WTC11 (cell line): ENCODE measurements at regions not wholly inside any gene's neighbourhood (a gene's known extent, or its start where the extent isn't known, plus 50 kb on each side); places are given as distances from the start of the nearest gene placed in this dataset.

Source experiments
- ATAC-seq: fragments of 200-7000 bp; cut with Tn5 transposase; 2 replicates; pipeline ENCODE4 v1.10.0; 2021; ENCODE audit warnings: mild to moderate bottlenecking, moderate library complexity
- CTCF ChIA-PET: fragments of 300-600 bp; sonication (Branson Sonifier 250); formaldehyde crosslinking; loops from one replicate; lab custom pipeline; 2021; ENCODE audit warnings: antibody characterized with exemption; lab: Charles Lee
- POLR2A ChIA-PET: fragments of 350-600 bp; sonication (Branson Sonifier 250); formaldehyde crosslinking; loops from one replicate; lab custom pipeline; 2021; ENCODE audit warnings: antibody characterized with exemption; lab: Charles Lee
- DNase-seq: peaks from one replicate; pipeline ENCODE4 v3.0.0; 2021; ENCODE audit warnings: low spot score
- H3K27ac Mint-ChIP-seq: 2 replicates; pipeline ENCODE4 v1.8.0; 2021; ENCODE audit warnings: mixed read lengths
- H3K27me3 Mint-ChIP-seq: 2 replicates; pipeline ENCODE4 v1.8.0; 2021; ENCODE audit warnings: low read depth, mild to moderate bottlenecking, moderate library complexity, mixed read lengths
- H3K36me3 Mint-ChIP-seq: 2 replicates; pipeline ENCODE4 v1.8.0; 2021; ENCODE audit warnings: mixed read lengths
- H3K4me1 Mint-ChIP-seq: 2 replicates; pipeline ENCODE4 v1.8.0; 2022; ENCODE audit warnings: mixed read lengths
- H3K4me3 Mint-ChIP-seq: 2 replicates; pipeline ENCODE4 v1.8.0; 2021; ENCODE audit warnings: mild to moderate bottlenecking, moderate library complexity, mixed read lengths
- H3K9me3 Mint-ChIP-seq: 2 replicates; pipeline ENCODE4 v1.8.0; 2021; ENCODE audit warnings: mixed read lengths
- CREB1 ChIP-seq: sonication (generic); formaldehyde crosslinking; IDR thresholded peaks from 2 replicates; pipeline ENCODE4 v1.8.0; 2023; ENCODE audit warnings: mild to moderate bottlenecking, missing genetic modification reagents
- EMX1 ChIP-seq: fragments of 250-450 bp; sonication (Bioruptor Pico); IDR thresholded peaks from 2 replicates; pipeline ENCODE4 v1.8.0; 2021; ENCODE audit warnings: mild to moderate bottlenecking
- ETV6 ChIP-seq: sonication (generic); formaldehyde crosslinking; IDR thresholded peaks from 2 replicates; pipeline ENCODE4 v1.8.1; 2022; ENCODE audit warnings: mild to moderate bottlenecking, missing genetic modification reagents
- FOXJ3 ChIP-seq: sonication (generic); formaldehyde crosslinking; IDR thresholded peaks from 2 replicates; pipeline ENCODE4 v1.9.0; 2021; ENCODE audit warnings: missing genetic modification reagents, mild to moderate bottlenecking, borderline replicate concordance
- HMGA2 ChIP-seq: fragments of 250-450 bp; sonication (Bioruptor Pico); IDR thresholded peaks from 2 replicates; pipeline ENCODE4 v1.4.0; 2021; ENCODE audit warnings: mild to moderate bottlenecking, moderate library complexity
- JUN ChIP-seq: sonication (generic); formaldehyde crosslinking; IDR thresholded peaks from 2 replicates; pipeline ENCODE4 v1.8.0; 2023; ENCODE audit warnings: mild to moderate bottlenecking, missing genetic modification reagents
- MYBL2 ChIP-seq: sonication (generic); formaldehyde crosslinking; IDR thresholded peaks from 2 replicates; pipeline ENCODE4 v1.8.1; 2023; ENCODE audit warnings: mild to moderate bottlenecking, moderate library complexity, missing genetic modification reagents
- NFATC4 ChIP-seq: fragments of 250-450 bp; sonication (Bioruptor Pico); IDR thresholded peaks from 2 replicates; pipeline ENCODE4 v1.9.0; 2021; ENCODE audit warnings: mild to moderate bottlenecking
- NFYB ChIP-seq: sonication (generic); formaldehyde crosslinking; conservative IDR thresholded peaks from 2 replicates; pipeline ENCODE4 v1.8.0; 2022; ENCODE audit warnings: low read depth, missing genetic modification reagents
- NR2C2 ChIP-seq: sonication (generic); formaldehyde crosslinking; IDR thresholded peaks from 2 replicates; pipeline ENCODE4 v1.8.0; 2022; ENCODE audit warnings: mild to moderate bottlenecking, missing genetic modification reagents
- OVOL2 ChIP-seq: fragments of 250-450 bp; sonication (Bioruptor Pico); IDR thresholded peaks from 2 replicates; pipeline ENCODE4 v1.9.0; 2021; ENCODE audit warnings: mild to moderate bottlenecking, borderline replicate concordance
- PRDM15 ChIP-seq: sonication (generic); formaldehyde crosslinking; IDR thresholded peaks from 2 replicates; pipeline ENCODE4 v1.8.0; 2022; ENCODE audit warnings: missing genetic modification reagents
- PRRX2 ChIP-seq: fragments of 250-450 bp; sonication (Bioruptor Pico); IDR thresholded peaks from 2 replicates; pipeline ENCODE4 v1.8.0; 2021; ENCODE audit warnings: mild to moderate bottlenecking
- RELA ChIP-seq: sonication (generic); formaldehyde crosslinking; IDR thresholded peaks from 2 replicates; pipeline ENCODE4 v1.8.1; 2022; ENCODE audit warnings: missing genetic modification reagents, mild to moderate bottlenecking, borderline replicate concordance
- SMAD4 ChIP-seq: sonication (generic); formaldehyde crosslinking; IDR thresholded peaks from 2 replicates; pipeline ENCODE4 v1.8.0; 2022; ENCODE audit warnings: mild to moderate bottlenecking, missing genetic modification reagents
- TEAD4 ChIP-seq: sonication (generic); formaldehyde crosslinking; IDR thresholded peaks from 2 replicates; pipeline ENCODE4 v1.8.0; 2022; ENCODE audit warnings: mild to moderate bottlenecking, missing genetic modification reagents
- ZSCAN18 ChIP-seq: fragments of 250-450 bp; sonication (Bioruptor Pico); IDR thresholded peaks from 2 replicates; pipeline ENCODE4 v2.1.2; 2022; ENCODE audit warnings: mild to moderate bottlenecking, moderate library complexity
- TF ChIP-seq, protein P1 (sequence below): sonication (generic); formaldehyde crosslinking; IDR thresholded peaks from 2 replicates; pipeline ENCODE4 v1.8.1; 2023; ENCODE audit warnings: mild to moderate bottlenecking, missing genetic modification reagents, moderate library complexity
- TF ChIP-seq, protein P2 (sequence below): sonication (generic); formaldehyde crosslinking; IDR thresholded peaks from 2 replicates; pipeline ENCODE4 v1.8.0; 2023; ENCODE audit warnings: missing genetic modification reagents
- TF ChIP-seq, protein P3 (sequence below): sonication (generic); formaldehyde crosslinking; IDR thresholded peaks from 2 replicates; pipeline ENCODE4 v1.8.1; 2022; ENCODE audit warnings: missing genetic modification reagents, borderline replicate concordance

- no peak for TF ChIP-seq ZSCAN18
- no peak for TF ChIP-seq OVOL2
- TF ChIP-seq PRRX2 (CRISPR knock-in tag): no peak
- TF ChIP-seq, protein P1, sequence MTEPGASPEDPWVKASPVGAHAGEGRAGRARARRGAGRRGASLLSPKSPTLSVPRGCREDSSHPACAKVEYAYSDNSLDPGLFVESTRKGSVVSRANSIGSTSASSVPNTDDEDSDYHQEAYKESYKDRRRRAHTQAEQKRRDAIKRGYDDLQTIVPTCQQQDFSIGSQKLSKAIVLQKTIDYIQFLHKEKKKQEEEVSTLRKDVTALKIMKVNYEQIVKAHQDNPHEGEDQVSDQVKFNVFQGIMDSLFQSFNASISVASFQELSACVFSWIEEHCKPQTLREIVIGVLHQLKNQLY (CRISPR knock-in tag): no peak
These were observed 75.7 kb upstream of the NECTIN1 start (continued) for GRCh38 chr11:119804698-119805097.

DNA sequence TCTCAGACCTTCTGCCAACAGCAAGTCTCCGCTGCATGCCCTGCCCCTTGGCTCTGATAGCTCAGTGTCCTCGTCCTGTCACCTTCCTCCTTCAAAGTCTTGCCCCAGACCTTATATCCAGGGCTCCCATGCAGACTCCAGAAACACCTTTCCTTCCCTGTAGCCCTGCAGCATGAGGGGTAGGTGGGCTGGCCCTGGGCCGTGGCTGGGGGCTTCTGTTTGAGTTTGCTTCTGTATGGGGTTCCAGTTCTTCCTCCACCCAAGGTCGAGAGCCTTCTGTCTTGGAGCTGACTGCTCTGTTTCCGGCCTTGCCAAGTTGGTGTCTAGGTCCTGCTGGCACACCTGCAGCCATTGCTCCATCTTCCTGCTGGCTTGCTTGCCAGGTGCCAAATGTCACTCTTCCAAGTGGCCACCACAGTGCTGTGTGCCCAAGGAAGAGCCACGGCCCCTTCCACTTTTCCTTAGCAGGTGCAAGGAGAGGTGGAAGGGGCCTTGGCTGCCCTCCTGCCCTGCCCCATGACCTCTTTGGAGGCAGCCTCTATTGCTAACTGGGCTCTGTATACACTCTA lies 74.8 kb upstream of the NECTIN1 start:
- Mint-ChIP-seq H3K36me3 (no peaks in the 10 kb centered on the region), H3K4me3 (no peak overlapping the region), H3K27me3 (peaks cover 16% of the 10 kb centered on the region), H3K27ac (no peak overlapping the region), H3K9me3 (no peaks in the 10 kb centered on the region), H3K4me1 (peaks cover 4% of the 10 kb centered on the region; the same call in 1 of the 2 replicates)
- TF ChIP-seq ZSCAN18 (no peak), ETV6 (CRISPR knock-in tag) (no peak), NFYB (CRISPR knock-in tag) (no peak), NFATC4 (CRISPR knock-in tag) (no peak), HMGA2 (CRISPR knock-in tag) (no peak), SMAD4 (CRISPR knock-in tag) (no peak), FOXJ3 (no peak)
- TF ChIP-seq, protein P2, sequence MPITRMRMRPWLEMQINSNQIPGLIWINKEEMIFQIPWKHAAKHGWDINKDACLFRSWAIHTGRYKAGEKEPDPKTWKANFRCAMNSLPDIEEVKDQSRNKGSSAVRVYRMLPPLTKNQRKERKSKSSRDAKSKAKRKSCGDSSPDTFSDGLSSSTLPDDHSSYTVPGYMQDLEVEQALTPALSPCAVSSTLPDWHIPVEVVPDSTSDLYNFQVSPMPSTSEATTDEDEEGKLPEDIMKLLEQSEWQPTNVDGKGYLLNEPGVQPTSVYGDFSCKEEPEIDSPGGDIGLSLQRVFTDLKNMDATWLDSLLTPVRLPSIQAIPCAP (CRISPR knock-in tag): no peak
- POLR2A ChIA-PET: no interaction called here
- CTCF ChIA-PET: interaction anchor here (1.4 to 1.6 kb wide), 2 partner anchors 9 to 13 kb away, joined by 3 to 7 read pairs; no protein-coding TSS in a partner anchor
- ATAC-seq: no peak
- DNase-seq: no peak

GRCh38 chr11:119803139-119803538 lies 74.1 kb upstream of the NECTIN1 start:
- ATAC-seq (no peak), DNase-seq (no peak)
- TF ChIP-seq EMX1 (CRISPR knock-in tag): no peak
- TF ChIP-seq RELA: no peak
- TF ChIP-seq SMAD4 (CRISPR knock-in tag): no peak
- TF ChIP-seq NR2C2 (CRISPR knock-in tag): no peak
- no peak for TF ChIP-seq TEAD4 (CRISPR knock-in tag)
- no peak for TF ChIP-seq MYBL2 (CRISPR knock-in tag)
- no peak for TF ChIP-seq CREB1
- H3K27ac Mint-ChIP-seq: no peak overlapping the region
- ChIA-PET POLR2A (no interaction called here), CTCF (interaction anchor here (1.6 kb wide), 1 partner anchor 9 kb away, joined by 7 read pairs; no protein-coding TSS in a partner anchor)
- no peak overlapping the region for H3K4me3 Mint-ChIP-seq
- peaks cover 22% of the 10 kb centered on the region for H3K27me3 Mint-ChIP-seq
- peaks cover 6% of the 10 kb centered on the region for H3K4me1 Mint-ChIP-seq
- H3K36me3 Mint-ChIP-seq: no peaks in the 10 kb centered on the region
- H3K9me3 Mint-ChIP-seq: no peaks in the 10 kb centered on the region

GRCh38 chr11:119802670-119803069 lies 73.7 kb upstream of the NECTIN1 start:
- CTCF ChIA-PET: interaction anchor here (1.6 kb wide), 1 partner anchor 8 kb away, joined by 7 read pairs; no protein-coding TSS in a partner anchor
- POLR2A ChIA-PET: no interaction called here
- ATAC-seq (no peak), DNase-seq (no peak)
- H3K4me3 Mint-ChIP-seq: no peak overlapping the region
- H3K27me3 Mint-ChIP-seq: peaks cover 27% of the 10 kb centered on the region
- H3K27ac Mint-ChIP-seq: no peak overlapping the region
- peaks cover 10% of the 10 kb centered on the region for H3K4me1 Mint-ChIP-seq
- no peaks in the 10 kb centered on the region for H3K9me3 Mint-ChIP-seq
- H3K36me3 Mint-ChIP-seq: no peaks in the 10 kb centered on the region
- no peak for TF ChIP-seq NFATC4 (CRISPR knock-in tag)
- TF ChIP-seq, protein P2 (CRISPR knock-in tag): no peak
- no peak for TF ChIP-seq NR2C2 (CRISPR knock-in tag)
- TF ChIP-seq, protein P3, sequence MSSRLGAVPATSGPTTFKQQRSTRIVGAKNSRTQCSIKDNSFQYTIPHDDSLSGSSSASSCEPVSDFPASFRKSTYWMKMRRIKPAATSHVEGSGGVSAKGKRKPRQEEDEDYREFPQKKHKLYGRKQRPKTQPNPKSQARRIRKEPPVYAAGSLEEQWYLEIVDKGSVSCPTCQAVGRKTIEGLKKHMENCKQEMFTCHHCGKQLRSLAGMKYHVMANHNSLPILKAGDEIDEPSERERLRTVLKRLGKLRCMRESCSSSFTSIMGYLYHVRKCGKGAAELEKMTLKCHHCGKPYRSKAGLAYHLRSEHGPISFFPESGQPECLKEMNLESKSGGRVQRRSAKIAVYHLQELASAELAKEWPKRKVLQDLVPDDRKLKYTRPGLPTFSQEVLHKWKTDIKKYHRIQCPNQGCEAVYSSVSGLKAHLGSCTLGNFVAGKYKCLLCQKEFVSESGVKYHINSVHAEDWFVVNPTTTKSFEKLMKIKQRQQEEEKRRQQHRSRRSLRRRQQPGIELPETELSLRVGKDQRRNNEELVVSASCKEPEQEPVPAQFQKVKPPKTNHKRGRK: no peak
- no peak for TF ChIP-seq CREB1
- no peak for TF ChIP-seq RELA
- TF ChIP-seq NFYB (CRISPR knock-in tag): no peak
- no peak for TF ChIP-seq JUN (CRISPR knock-in tag)
- TF ChIP-seq PRDM15: no peak
